HepG2 (cell line): ENCODE measurements at regions not wholly inside any gene's neighbourhood (a gene's known extent, or its start where the extent isn't known, plus 50 kb on each side); places are given as distances from the start of the nearest gene placed in this dataset.

ENCODE experiments used
- ATAC-seq: fragments of 200-7000 bp; cut with Tn5 transposase; 3 replicates; pipeline ENCODE4 v1.9.1; 2020; ENCODE audit warnings: mild to moderate bottlenecking, moderate library complexity
- BruUV-seq: library from RNA; stranded (reverse); fragments of 400-500 nt; replicated peaks from 2 replicates; lab custom pipeline; 2021; lab: Mats Ljungman, UMichigan
- CTCF ChIA-PET: fragments of 300-600 bp; formaldehyde crosslinking; extraction: SDS; loops from one replicate; lab custom pipeline; 2021; ENCODE audit warnings: low total read pairs, inconsistent platforms, low intra/inter-chr PET ratio; lab: Yijun Ruan, JAX
- POLR2A ChIA-PET: fragments of 350-600 bp; sonication (Branson Sonifier 250); formaldehyde crosslinking; loops from one replicate; lab custom pipeline; 2020; ENCODE audit warnings: antibody characterized with exemption, inconsistent platforms; lab: Yijun Ruan, JAX
- DNase-seq: peaks from one replicate; pipeline ENCODE4 v3.0.0-alpha.2; 2015; ENCODE audit warnings: low spot score
- FAIRE-seq: peaks from 3 replicates; lab custom pipeline; 2011; peaks lifted over from hg19 to GRCh38; lab: Jason Lieb, UNC
- H2AFZ ChIP-seq: one replicate; pipeline ENCODE4 v1.6.1; 2011; ENCODE audit warnings: low read length, inconsistent platforms
- H3K27ac ChIP-seq: fragments of 300-600 bp; 3 replicates; pipeline ENCODE4 v1.8.0; 2011; ENCODE audit warnings: mixed run types, mild to moderate bottlenecking, mixed read lengths, low read length, inconsistent platforms; ENCODE audit not compliant: insufficient read depth; ENCODE audit errors: extremely low read length
- H3K27me3 ChIP-seq, 2 experiments: fragments of 200-600 bp in 1 of 2; 2 replicates in 1 of 2; 3 replicates in 1 of 2; pipeline versions ENCODE4 v1.6.0 to v1.8.0; 2011; ENCODE audit warnings: low read length in 2 of 2, mild to moderate bottlenecking in 2 of 2, moderate library complexity in 2 of 2, inconsistent platforms in 1 of 2; ENCODE audit not compliant: insufficient read depth in 2 of 2, control insufficient read depth in 1 of 2
- H3K36me3 ChIP-seq, 2 experiments: fragments of 200-600 bp in 1 of 2; replicated peaks in 1 of 2; 2 replicates in 1 of 2; 3 replicates in 1 of 2; pipeline versions ENCODE4 v1.5.1 to v1.8.0; 2011; ENCODE audit warnings: low read length in 2 of 2, inconsistent platforms in 1 of 2; ENCODE audit not compliant: insufficient read depth in 2 of 2, control insufficient read depth in 1 of 2
- H3K4me1 ChIP-seq: 2 replicates; pipeline ENCODE4 v1.5.1; 2012; ENCODE audit warnings: low read length, inconsistent platforms; ENCODE audit not compliant: insufficient read depth
- H3K4me2 ChIP-seq: 2 replicates; pipeline ENCODE4 v1.6.0; 2011; ENCODE audit warnings: low read depth, low read length, inconsistent platforms
- H3K4me3 ChIP-seq, 3 experiments: fragments of 200-600 bp in 1 of 3; sonication (generic), shearing (Covaris generic) in 1 of 3; replicated peaks in 1 of 3; 2 replicates each; pipeline ENCODE4 v1.5.1; 2011 to 2016; ENCODE audit warnings: low read length in 3 of 3, inconsistent platforms in 2 of 3, low read depth in 2 of 3, mild to moderate bottlenecking in 2 of 3, control low read depth in 1 of 3, mixed read lengths in 1 of 3; ENCODE audit not compliant: insufficient read depth in 1 of 3
- H3K79me2 ChIP-seq: one replicate; pipeline ENCODE4 v1.6.1; 2011; ENCODE audit warnings: low read length, inconsistent platforms; ENCODE audit not compliant: insufficient read depth
- H3K9ac ChIP-seq: 2 replicates; pipeline ENCODE4 v1.6.0; 2011; ENCODE audit warnings: mild to moderate bottlenecking, low read depth, low read length, inconsistent platforms; ENCODE audit not compliant: insufficient read depth
- H3K9me3 ChIP-seq: 2 replicates; pipeline ENCODE4 v1.5.1; 2012; ENCODE audit warnings: mild to moderate bottlenecking, low read length
- H4K20me1 ChIP-seq: 2 replicates; pipeline ENCODE4 v1.6.0; 2011; ENCODE audit warnings: inconsistent platforms, mild to moderate bottlenecking, low read length, moderate library complexity; ENCODE audit not compliant: insufficient read depth
- GATAD2A ChIP-seq: IDR thresholded peaks from 2 replicates; pipeline ENCODE4 v1.6.1; 2016
- ISX ChIP-seq: sonication (generic); formaldehyde crosslinking; conservative IDR thresholded peaks from 2 replicates; pipeline ENCODE4 v1.5.0; 2020; ENCODE audit warnings: missing genetic modification reagents
- PAX8 ChIP-seq: sonication (generic); formaldehyde crosslinking; IDR thresholded peaks from 2 replicates; pipeline ENCODE4 v1.8.0; 2022; ENCODE audit warnings: mild to moderate bottlenecking, missing genetic modification reagents, borderline replicate concordance
- SP2 ChIP-seq: sonication (generic); formaldehyde crosslinking; IDR thresholded peaks from 2 replicates; pipeline ENCODE4 v1.5.1; 2020; ENCODE audit warnings: mild to moderate bottlenecking, missing genetic modification reagents
- SUZ12 ChIP-seq: fragments of 150-350 bp; IDR thresholded peaks from 2 replicates; pipeline ENCODE4 v1.6.1; 2014; ENCODE audit warnings: low read depth, low read length
- YEATS2 ChIP-seq: sonication (generic); formaldehyde crosslinking; IDR thresholded peaks from 2 replicates; pipeline ENCODE4 v1.4.0; 2020; ENCODE audit warnings: missing genetic modification reagents, borderline replicate concordance
- ZNF761 ChIP-seq: sonication (generic); formaldehyde crosslinking; conservative IDR thresholded peaks from 2 replicates; pipeline ENCODE4 v1.4.0; 2020; ENCODE audit warnings: mild to moderate bottlenecking, missing genetic modification reagents
- WGBS: methylation state at CpG from one replicate; pipeline ENCODE4 v1.1.6; 2017; ENCODE audit warnings: low lambda C conversion rate; 5-methylcytosine and 5-hydroxymethylcytosine counted together
- in situ Hi-C: cut with HindIII; loops from 2 replicates; pipeline ENCODE4 v1.10.0; 2017; ENCODE audit warnings: low pct_unique_long_range_greater_than_20kb; ENCODE audit not compliant: extremely low pct_ligation_motif_present
- intact Hi-C: fragments of 100-400 bp; cut with micrococcal nuclease; formaldehyde crosslinking; loops from one replicate; pipeline ENCODE4 v1.10.0; 2022; ENCODE audit not compliant: unreplicated experiment
- TF ChIP-seq, protein P1 (sequence below): sonication (generic); formaldehyde crosslinking; IDR thresholded peaks from 2 replicates; pipeline ENCODE4 v1.4.0; 2020; ENCODE audit warnings: mild to moderate bottlenecking, missing genetic modification reagents, borderline replicate concordance

DNA sequence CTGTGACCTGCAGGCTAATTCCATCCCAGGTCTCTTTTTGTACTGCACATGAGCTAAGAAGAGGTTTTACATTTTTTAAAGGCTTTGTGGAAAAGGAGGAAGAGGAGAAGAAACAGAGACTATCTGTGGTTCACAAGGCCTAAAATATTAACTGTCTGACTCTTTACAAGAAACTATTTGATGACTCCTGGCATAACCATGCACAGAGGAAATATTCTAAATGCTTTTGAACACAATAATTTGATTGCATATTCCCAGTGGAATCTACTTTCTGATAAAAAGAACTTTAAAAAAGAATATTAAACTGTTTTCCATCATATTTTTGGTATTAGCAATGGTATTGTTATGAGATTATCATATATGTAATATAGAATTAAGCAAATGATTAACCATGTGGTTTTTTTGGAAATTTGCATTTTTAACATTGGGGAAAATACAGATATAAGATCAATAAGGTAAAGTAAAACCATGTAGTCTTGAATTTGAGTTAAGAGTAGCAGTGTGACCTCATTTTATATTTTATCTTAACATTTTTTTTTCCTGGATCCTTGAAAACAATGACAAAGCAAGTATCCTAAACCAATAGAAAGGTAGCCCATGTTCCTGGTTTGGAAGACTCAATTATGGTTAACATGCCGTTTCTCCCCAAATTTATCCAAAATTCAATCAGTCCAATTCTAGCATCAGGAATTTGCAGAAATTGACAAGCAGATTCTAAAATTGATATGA is 251.0 kb downstream of the UQCRFS1 start:
- no peak overlapping the region for H3K27ac ChIP-seq
- no peak overlapping the region for H2AFZ ChIP-seq
- no peaks in the 10 kb centered on the region for H4K20me1 ChIP-seq
- no peak overlapping the region for H3K9ac ChIP-seq
- H3K4me1 ChIP-seq, result no peaks in the 10 kb centered on the region
- POLR2A ChIA-PET, result no interaction called here
- FAIRE-seq, result no peak
- in situ Hi-C loops, result no loop called here
- H3K4me3 ChIP-seq, result no peak overlapping the region
- no peak for ATAC-seq
- H3K9me3 ChIP-seq, result peaks cover 10% of the 10 kb centered on the region; the same call in 1 of the 2 replicates
- no peak for DNase-seq
- no peaks in the 10 kb centered on the region for H3K36me3 ChIP-seq
- CTCF ChIA-PET, result no interaction called here
- H3K4me2 ChIP-seq, result no peak overlapping the region
- intact Hi-C loops, result no loop called here
- no peaks in the 10 kb centered on the region for H3K79me2 ChIP-seq
- no peaks in the 10 kb centered on the region for H3K27me3 ChIP-seq
- no peak for TF ChIP-seq ZNF761
- no peak for TF ChIP-seq YEATS2
- TF ChIP-seq SUZ12, result no peak
- TF ChIP-seq ISX (CRISPR knock-in tag), result no peak
- no peak for TF ChIP-seq PAX8
- TF ChIP-seq GATAD2A (CRISPR knock-in tag), result no peak
- TF ChIP-seq, protein P1, sequence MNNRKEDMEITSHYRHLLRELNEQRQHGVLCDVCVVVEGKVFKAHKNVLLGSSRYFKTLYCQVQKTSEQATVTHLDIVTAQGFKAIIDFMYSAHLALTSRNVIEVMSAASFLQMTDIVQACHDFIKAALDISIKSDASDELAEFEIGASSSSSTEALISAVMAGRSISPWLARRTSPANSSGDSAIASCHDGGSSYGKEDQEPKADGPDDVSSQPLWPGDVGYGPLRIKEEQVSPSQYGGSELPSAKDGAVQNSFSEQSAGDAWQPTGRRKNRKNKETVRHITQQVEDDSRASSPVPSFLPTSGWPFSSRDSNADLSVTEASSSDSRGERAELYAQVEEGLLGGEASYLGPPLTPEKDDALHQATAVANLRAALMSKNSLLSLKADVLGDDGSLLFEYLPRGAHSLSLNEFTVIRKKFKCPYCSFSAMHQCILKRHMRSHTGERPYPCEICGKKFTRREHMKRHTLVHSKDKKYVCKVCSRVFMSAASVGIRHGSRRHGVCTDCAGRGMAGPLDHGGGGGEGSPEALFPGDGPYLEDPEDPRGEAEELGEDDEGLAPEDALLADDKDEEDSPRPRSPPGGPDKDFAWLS (CRISPR knock-in tag), result no peak
- TF ChIP-seq SP2 (CRISPR knock-in tag), result no peak
- no TSS peak for BruUV-seq
- WGBS, result 0% methylated on average over 1 of the region's 1 CpG
